ENCODE measurements at regions not wholly inside any gene's neighbourhood (a gene's known extent, or its start where the extent isn't known, plus 50 kb on each side); places are given as distances from the start of the nearest gene placed in this dataset.

- TF ChIP-seq, protein P1, sequence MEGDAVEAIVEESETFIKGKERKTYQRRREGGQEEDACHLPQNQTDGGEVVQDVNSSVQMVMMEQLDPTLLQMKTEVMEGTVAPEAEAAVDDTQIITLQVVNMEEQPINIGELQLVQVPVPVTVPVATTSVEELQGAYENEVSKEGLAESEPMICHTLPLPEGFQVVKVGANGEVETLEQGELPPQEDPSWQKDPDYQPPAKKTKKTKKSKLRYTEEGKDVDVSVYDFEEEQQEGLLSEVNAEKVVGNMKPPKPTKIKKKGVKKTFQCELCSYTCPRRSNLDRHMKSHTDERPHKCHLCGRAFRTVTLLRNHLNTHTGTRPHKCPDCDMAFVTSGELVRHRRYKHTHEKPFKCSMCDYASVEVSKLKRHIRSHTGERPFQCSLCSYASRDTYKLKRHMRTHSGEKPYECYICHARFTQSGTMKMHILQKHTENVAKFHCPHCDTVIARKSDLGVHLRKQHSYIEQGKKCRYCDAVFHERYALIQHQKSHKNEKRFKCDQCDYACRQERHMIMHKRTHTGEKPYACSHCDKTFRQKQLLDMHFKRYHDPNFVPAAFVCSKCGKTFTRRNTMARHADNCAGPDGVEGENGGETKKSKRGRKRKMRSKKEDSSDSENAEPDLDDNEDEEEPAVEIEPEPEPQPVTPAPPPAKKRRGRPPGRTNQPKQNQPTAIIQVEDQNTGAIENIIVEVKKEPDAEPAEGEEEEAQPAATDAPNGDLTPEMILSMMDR (IDR thresholded peaks at IDR 0.05; ENCODE audit: poor library complexity), result no peak
- TF ChIP-seq EZH2 (IDR thresholded peaks at IDR 0.05; ENCODE audit: borderline replicate concordance), result no peak
Measured at GRCh38 chr13:99731747-99732146, 230.5 kb downstream of the TM9SF2 start.

All from hepatocyte (in vitro differentiated cells).